ENCODE measurements at regions not wholly inside any gene's neighbourhood (a gene's known extent, or its start where the extent isn't known, plus 50 kb on each side); places are given as distances from the start of the nearest gene placed in this dataset.

GRCh38 chr10:107440741-107441140 lies 276.2 kb upstream of the SORCS1 start:
- TF ChIP-seq CTCF (conservative IDR thresholded peaks at IDR 0.05) (no peak), EZH2 (IDR thresholded peaks at IDR 0.05; ENCODE audit: low read depth) (no peak)

Data from PC-9 (cell line).